HCT116 (cell line): ENCODE measurements at regions not wholly inside any gene's neighbourhood (a gene's known extent, or its start where the extent isn't known, plus 50 kb on each side); places are given as distances from the start of the nearest gene placed in this dataset.

ENCODE experiments used
- ATAC-seq: fragments of 200-7000 bp; cut with Tn5 transposase; 2 replicates; pipeline ENCODE4 v1.9.1; 2020; ENCODE audit warnings: mild to moderate bottlenecking, moderate library complexity
- BruUV-seq: library from RNA; stranded (reverse); fragments of 400-500 nt; replicated peaks from 2 replicates; lab custom pipeline; 2021; lab: Mats Ljungman, UMichigan
- CTCF ChIA-PET: fragments of 300-600 bp; sonication (Branson Sonifier 250); formaldehyde crosslinking; loops from one replicate; lab custom pipeline; 2021; ENCODE audit warnings: antibody characterized with exemption; lab: Charles Lee
- POLR2A ChIA-PET: fragments of 300-600, 350-600 bp; sonication (Branson Sonifier 250); formaldehyde crosslinking; loops from one replicate; lab custom pipeline; 2021; ENCODE audit warnings: antibody characterized with exemption; lab: Charles Lee
- RAD21 ChIA-PET, 2 experiments: fragments of 300-600 bp; sonication (Branson Sonifier 250); formaldehyde crosslinking; loops; one replicate each; lab custom pipeline; 2023; ENCODE audit warnings: low total read pairs in 2 of 2; ENCODE audit not compliant: uncharacterized antibody in 2 of 2, unreplicated experiment in 2 of 2, low non-redundant PET in 1 of 2; lab: Charles Lee
- DNase-seq: peaks from one replicate; pipeline ENCODE4 v3.0.0-alpha.2; 2010; ENCODE audit warnings: low read depth, low spot score
- H2AFZ ChIP-seq: fragments of 200-600 bp; shearing (Covaris generic), sonication (generic); 2 replicates; pipeline ENCODE4 v1.6.1; 2017; ENCODE audit warnings: low read depth, mixed run types, mixed read lengths, antibody characterized with exemption, low read length; ENCODE audit not compliant: poor library complexity, severe bottlenecking
- H3K27ac ChIP-seq: 2 replicates; pipeline ENCODE4 v1.5.1; 2012; ENCODE audit warnings: low read depth, low read length
- H3K27me3 ChIP-seq: fragments of 200-600 bp; sonication (generic); 2 replicates; pipeline ENCODE4 v1.6.1; 2016; ENCODE audit warnings: mixed run types, low read length, mixed read lengths; ENCODE audit not compliant: insufficient read depth
- H3K36me3 ChIP-seq, 2 experiments: fragments of 200-500 bp in 1 of 2; fragments of 200-600 bp in 1 of 2; sonication (Bioruptor generic) in 1 of 2; sonication (generic) in 1 of 2; 2 replicates each; pipeline versions ENCODE4 v1.5.1 to v1.6.1; 2014 to 2016; ENCODE audit warnings: low read length in 2 of 2, inconsistent platforms in 1 of 2, mixed read lengths in 1 of 2, mixed run types in 1 of 2; ENCODE audit not compliant: insufficient read depth in 2 of 2, control insufficient read depth in 1 of 2
- H3K4me1 ChIP-seq, 2 experiments: fragments of 200-600 bp in 1 of 2; sonication (generic) in 1 of 2; 2 replicates each; pipeline versions ENCODE4 v1.5.1 to v1.6.1; 2012 to 2017; ENCODE audit warnings: low read length in 2 of 2, inconsistent platforms in 1 of 2, mild to moderate bottlenecking in 1 of 2, mixed read lengths in 1 of 2, mixed run types in 1 of 2, moderate library complexity in 1 of 2; ENCODE audit not compliant: insufficient read depth in 2 of 2, control insufficient read depth in 1 of 2
- H3K4me2 ChIP-seq: fragments of 200-600 bp; sonication (generic); 2 replicates; pipeline ENCODE4 v1.6.1; 2017; ENCODE audit warnings: mixed run types, low read length, mixed read lengths
- H3K4me3 ChIP-seq, 2 experiments: fragments of 200-600 bp in 1 of 2; sonication (generic) in 1 of 2; replicated peaks in 1 of 2; 2 replicates each; pipeline ENCODE4 v1.5.1; 2011 to 2016; ENCODE audit warnings: low read length in 2 of 2, control low read depth in 1 of 2, low read depth in 1 of 2, mild to moderate bottlenecking in 1 of 2, mixed read lengths in 1 of 2, mixed run types in 1 of 2
- H3K79me2 ChIP-seq: fragments of 200-600 bp; sonication (generic); 2 replicates; pipeline ENCODE4 v1.6.1; 2017; ENCODE audit warnings: mild to moderate bottlenecking, mixed run types, low read length, moderate library complexity, mixed read lengths; ENCODE audit not compliant: insufficient read depth
- H3K9ac ChIP-seq: fragments of 200-600 bp; sonication (generic); 2 replicates; pipeline ENCODE4 v1.6.1; 2016; ENCODE audit warnings: low read length, mixed read lengths
- H3K9me2 ChIP-seq: fragments of 200-600 bp; sonication (generic), shearing (Covaris generic); 2 replicates; pipeline ENCODE4 v1.6.1; 2017; ENCODE audit warnings: mixed run types, mild to moderate bottlenecking, moderate library complexity; ENCODE audit not compliant: insufficient read depth
- H3K9me3 ChIP-seq, 2 experiments: fragments of 200-500 bp in 1 of 2; fragments of 200-600 bp in 1 of 2; sonication (Bioruptor generic) in 1 of 2; sonication (generic) in 1 of 2; 2 replicates each; pipeline ENCODE4 v1.6.1; 2014 to 2017; ENCODE audit warnings: low read length in 2 of 2, mixed read lengths in 2 of 2, inconsistent platforms in 1 of 2, low read depth in 1 of 2, mild to moderate bottlenecking in 1 of 2, mixed run types in 1 of 2, moderate library complexity in 1 of 2; ENCODE audit not compliant: control insufficient read depth in 1 of 2, insufficient read depth in 1 of 2
- H4K20me1 ChIP-seq: fragments of 200-600 bp; sonication (generic), shearing (Covaris generic); 2 replicates; pipeline ENCODE4 v1.6.1; 2017; ENCODE audit warnings: mixed run types, mild to moderate bottlenecking, moderate library complexity; ENCODE audit not compliant: insufficient read depth
- CBX3 ChIP-seq: IDR thresholded peaks from 2 replicates; pipeline ENCODE4 v1.6.1; 2012; ENCODE audit warnings: low read depth
- CEBPB ChIP-seq: IDR thresholded peaks from 2 replicates; pipeline ENCODE4 v1.6.1; 2012; ENCODE audit warnings: low read depth
- ELF1 ChIP-seq: IDR thresholded peaks from 2 replicates; pipeline ENCODE4 v1.6.1; 2012; ENCODE audit warnings: low read depth, borderline replicate concordance
- EZH2 ChIP-seq: fragments of 200-600 bp; sonication (generic); IDR thresholded peaks from 2 replicates; pipeline ENCODE4 v1.6.1; 2017; ENCODE audit warnings: antibody characterized with exemption, mixed run types
- FOSL1 ChIP-seq: IDR thresholded peaks from 2 replicates; pipeline ENCODE4 v1.6.1; 2012; ENCODE audit warnings: low read depth
- JUND ChIP-seq: IDR thresholded peaks from 2 replicates; pipeline ENCODE4 v1.6.1; 2012
- MAX ChIP-seq: IDR thresholded peaks from 2 replicates; pipeline ENCODE4 v1.6.1; 2012
- POLR2A ChIP-seq: IDR thresholded peaks from 2 replicates; pipeline ENCODE4 v1.7.0; 2011; ENCODE audit warnings: borderline replicate concordance; ENCODE audit not compliant: insufficient read depth, insufficient read length; ENCODE audit errors: extremely low read depth
- POLR2AphosphoS5 ChIP-seq: IDR thresholded peaks from 2 replicates; pipeline ENCODE4 v1.6.1; 2011; ENCODE audit warnings: mild to moderate bottlenecking, low read depth, low read length, moderate library complexity
- RAD21 ChIP-seq: IDR thresholded peaks from 2 replicates; pipeline ENCODE4 v1.6.1; 2012; ENCODE audit warnings: low read depth, mild to moderate bottlenecking
- REST ChIP-seq: IDR thresholded peaks from 2 replicates; pipeline ENCODE4 v1.6.1; 2012; ENCODE audit warnings: low read depth
- SIN3A ChIP-seq: IDR thresholded peaks from 2 replicates; pipeline ENCODE4 v1.6.1; 2012; ENCODE audit warnings: low read depth
- SRF ChIP-seq: IDR thresholded peaks from 2 replicates; pipeline ENCODE4 v1.6.1; 2012; ENCODE audit warnings: low read depth
- YY1 ChIP-seq: IDR thresholded peaks from 2 replicates; pipeline ENCODE4 v1.6.1; 2011; ENCODE audit warnings: low read length, low read depth, moderate library complexity, mild to moderate bottlenecking; ENCODE audit not compliant: insufficient replicate concordance; ENCODE audit errors: extremely low read depth
- ZFX ChIP-seq: fragments of 450-650 bp; IDR thresholded peaks from 2 replicates; pipeline ENCODE4 v1.6.1; 2017
- ZNF274 ChIP-seq: fragments of 200-500 bp; sonication (Bioruptor generic); IDR thresholded peaks from 2 replicates; pipeline ENCODE4 v1.6.1; 2014; ENCODE audit warnings: mild to moderate bottlenecking, low read depth, low read length, inconsistent platforms
- intact Hi-C: fragments of 100-400 bp; cut with micrococcal nuclease; formaldehyde crosslinking; loops from 2 replicates; pipeline ENCODE4 v1.10.0; 2022
- TF ChIP-seq, protein P1 (sequence below), 3 experiments: fragments of 200-600 bp in 1 of 3; sonication (generic) in 1 of 3; IDR thresholded peaks in 2 of 3; conservative IDR thresholded peaks in 1 of 3; 2 replicates each; pipeline ENCODE4 v1.5.1; 2012 to 2017; ENCODE audit warnings: low read depth in 2 of 3, low read length in 2 of 3, antibody characterized with exemption in 1 of 3, borderline replicate concordance in 1 of 3, control low read depth in 1 of 3, mild to moderate bottlenecking in 1 of 3, mixed read lengths in 1 of 3, mixed run types in 1 of 3, moderate library complexity in 1 of 3; ENCODE audit not compliant: insufficient read depth in 1 of 3
- TF ChIP-seq, protein P2 (sequence below): IDR thresholded peaks from 2 replicates; pipeline ENCODE4 v1.6.1; 2012

DNA sequence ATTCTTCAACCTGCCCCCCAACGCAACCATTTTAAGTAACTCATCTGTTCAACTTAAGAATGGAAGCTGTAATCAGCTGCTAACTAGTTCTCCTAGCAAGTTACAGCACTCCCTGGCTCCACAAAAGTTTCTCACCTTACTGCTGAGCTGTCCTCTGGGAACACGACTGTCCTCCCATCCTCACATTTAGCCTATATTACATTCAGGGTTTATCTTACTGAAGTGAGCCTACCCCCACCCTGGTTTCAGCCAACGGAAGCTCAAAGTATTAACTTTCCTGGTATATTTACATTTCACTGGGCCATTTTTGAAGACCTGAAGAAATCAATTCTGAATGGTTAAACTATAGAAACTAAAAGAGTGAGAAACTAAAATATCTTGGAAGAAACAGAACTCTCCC, 64.9 kb upstream of the TANK start:
- H3K9ac ChIP-seq: no peak overlapping the region
- H4K20me1 ChIP-seq: no peaks in the 10 kb centered on the region; the same call in 1 of the 2 replicates
- no peak overlapping the region for H3K4me2 ChIP-seq
- no peaks in the 10 kb centered on the region for H3K27me3 ChIP-seq
- TF ChIP-seq, protein P1, sequence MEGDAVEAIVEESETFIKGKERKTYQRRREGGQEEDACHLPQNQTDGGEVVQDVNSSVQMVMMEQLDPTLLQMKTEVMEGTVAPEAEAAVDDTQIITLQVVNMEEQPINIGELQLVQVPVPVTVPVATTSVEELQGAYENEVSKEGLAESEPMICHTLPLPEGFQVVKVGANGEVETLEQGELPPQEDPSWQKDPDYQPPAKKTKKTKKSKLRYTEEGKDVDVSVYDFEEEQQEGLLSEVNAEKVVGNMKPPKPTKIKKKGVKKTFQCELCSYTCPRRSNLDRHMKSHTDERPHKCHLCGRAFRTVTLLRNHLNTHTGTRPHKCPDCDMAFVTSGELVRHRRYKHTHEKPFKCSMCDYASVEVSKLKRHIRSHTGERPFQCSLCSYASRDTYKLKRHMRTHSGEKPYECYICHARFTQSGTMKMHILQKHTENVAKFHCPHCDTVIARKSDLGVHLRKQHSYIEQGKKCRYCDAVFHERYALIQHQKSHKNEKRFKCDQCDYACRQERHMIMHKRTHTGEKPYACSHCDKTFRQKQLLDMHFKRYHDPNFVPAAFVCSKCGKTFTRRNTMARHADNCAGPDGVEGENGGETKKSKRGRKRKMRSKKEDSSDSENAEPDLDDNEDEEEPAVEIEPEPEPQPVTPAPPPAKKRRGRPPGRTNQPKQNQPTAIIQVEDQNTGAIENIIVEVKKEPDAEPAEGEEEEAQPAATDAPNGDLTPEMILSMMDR (IDR thresholded peaks at IDR 0.05 in 2 of 3, conservative IDR thresholded peaks at IDR 0.05 in 1 of 3; ENCODE audit: borderline replicate concordance in 1 of 3, insufficient read depth in 1 of 3, low read depth in 2 of 3, low read length in 2 of 3): no peak
- TF ChIP-seq FOSL1 (no peak), POLR2A (no peak), ELF1 (no peak), CEBPB (no peak), SIN3A (no peak), EZH2 (no peak)
- H3K79me2 ChIP-seq: no peaks in the 10 kb centered on the region
- H3K27ac ChIP-seq: no peak overlapping the region
- no TSS peak for BruUV-seq
- intact Hi-C loops: no loop called here
- no peaks in the 10 kb centered on the region for H3K9me3 ChIP-seq
- ChIA-PET POLR2A (no interaction called here), CTCF (no interaction called here), RAD21 (no interaction called here)
- H3K9me2 ChIP-seq: no peaks in the 10 kb centered on the region
- no peak for ATAC-seq
- peaks cover 0 to 4% of the 10 kb centered on the region in 2 experiments; a peak in 1 of 4 replicates for H3K4me1 ChIP-seq
- no peaks in the 10 kb centered on the region for H3K36me3 ChIP-seq
- DNase-seq: no peak
- H2AFZ ChIP-seq: peak overlapping the region; percentile 64
- H3K4me3 ChIP-seq: no peak overlapping the region

DNA sequence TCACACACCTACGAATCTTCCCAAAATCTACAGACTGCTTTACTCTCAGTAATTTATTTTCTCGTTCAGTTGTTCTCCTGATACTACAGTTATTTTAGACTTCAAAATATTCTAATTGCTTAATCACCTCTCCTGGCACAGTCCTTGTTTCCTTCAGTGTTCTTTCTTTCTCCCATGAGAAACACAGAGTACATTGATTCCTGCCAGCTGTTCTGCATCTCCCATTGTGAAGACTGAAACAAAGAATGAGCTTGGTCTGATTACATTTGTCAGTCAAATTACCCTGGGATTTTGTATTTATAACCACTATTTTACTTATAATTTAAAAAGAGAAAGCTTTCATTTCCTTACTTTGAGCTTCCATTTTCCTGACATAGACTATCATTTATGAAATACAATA, 63.9 kb upstream of the TANK start:
- H3K4me3 ChIP-seq: no peak overlapping the region
- CTCF ChIA-PET: no interaction called here
- no peaks in the 10 kb centered on the region; the same call in 1 of the 2 replicates for H4K20me1 ChIP-seq
- H3K9me2 ChIP-seq: no peaks in the 10 kb centered on the region
- H3K4me1 ChIP-seq: peaks cover 0 to 4% of the 10 kb centered on the region in 2 experiments; a peak in 1 of 4 replicates
- H2AFZ ChIP-seq: peak overlapping the region; percentile 37
- no peak for ATAC-seq
- no peaks in the 10 kb centered on the region for H3K79me2 ChIP-seq
- no TSS peak for BruUV-seq
- intact Hi-C loops: no loop called here
- no peak overlapping the region for H3K27ac ChIP-seq
- no peak for DNase-seq
- POLR2A ChIA-PET: no interaction called here
- H3K9ac ChIP-seq: no peak overlapping the region
- no peaks in the 10 kb centered on the region for H3K27me3 ChIP-seq
- RAD21 ChIA-PET: no interaction called here
- no peak overlapping the region for H3K4me2 ChIP-seq
- no peaks in the 10 kb centered on the region for H3K36me3 ChIP-seq
- no peaks in the 10 kb centered on the region for H3K9me3 ChIP-seq
- no peak for TF ChIP-seq REST
- TF ChIP-seq CBX3: no peak
- no peak for TF ChIP-seq POLR2AphosphoS5
- no peak for TF ChIP-seq YY1
- no peak for TF ChIP-seq SIN3A
- TF ChIP-seq MAX: no peak
- no peak for TF ChIP-seq ZFX
- TF ChIP-seq JUND: no peak
- no peak for TF ChIP-seq RAD21
- TF ChIP-seq SRF: no peak
- no peak for TF ChIP-seq POLR2A
- TF ChIP-seq, protein P2, sequence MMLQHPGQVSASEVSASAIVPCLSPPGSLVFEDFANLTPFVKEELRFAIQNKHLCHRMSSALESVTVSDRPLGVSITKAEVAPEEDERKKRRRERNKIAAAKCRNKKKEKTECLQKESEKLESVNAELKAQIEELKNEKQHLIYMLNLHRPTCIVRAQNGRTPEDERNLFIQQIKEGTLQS: no peak
- no peak for TF ChIP-seq ZNF274
